CD8-positive, alpha-beta memory T cell (primary cell): ENCODE measurements at regions not wholly inside any gene's neighbourhood (a gene's known extent, or its start where the extent isn't known, plus 50 kb on each side); places are given as distances from the start of the nearest gene placed in this dataset.

Source experiments
- CTCF ChIA-PET: fragments of 350-600 bp; sonication (Branson Sonifier 250); formaldehyde crosslinking; loops from one replicate; lab custom pipeline; 2021; ENCODE audit warnings: antibody characterized with exemption; lab: Charles Lee
- POLR2A ChIA-PET: fragments of 350-600 bp; sonication (Branson Sonifier 250); formaldehyde crosslinking; loops from one replicate; lab custom pipeline; 2021; ENCODE audit warnings: antibody characterized with exemption; lab: Charles Lee
- DNase-seq, 5 donors: peaks; one replicate each; pipeline versions ENCODE4 v3.0.0 to v3.0.0-alpha.2; 2020 to 2022; ENCODE audit warnings: mixed read lengths in 1 of 5
- H3K27ac ChIP-seq: one replicate; pipeline ENCODE4 v1.7.0; 2013; ENCODE audit warnings: low read depth, mild to moderate bottlenecking, low read length, moderate library complexity
- H3K27me3 ChIP-seq: 2 replicates; pipeline ENCODE4 v1.7.0; 2013; ENCODE audit warnings: low read length, mild to moderate bottlenecking; ENCODE audit not compliant: insufficient read depth, poor library complexity, severe bottlenecking
- H3K36me3 ChIP-seq: 2 replicates; pipeline ENCODE4 v1.7.0; 2013; ENCODE audit warnings: mild to moderate bottlenecking, low read length, moderate library complexity; ENCODE audit not compliant: insufficient read depth
- H3K4me1 ChIP-seq: 2 replicates; pipeline ENCODE4 v1.7.0; 2013; ENCODE audit warnings: mild to moderate bottlenecking, low read length, moderate library complexity; ENCODE audit not compliant: insufficient read depth
- H3K4me3 ChIP-seq: 2 replicates; pipeline ENCODE4 v1.7.0; 2013; ENCODE audit warnings: mild to moderate bottlenecking, low read length
- H3K9me3 ChIP-seq: 2 replicates; pipeline ENCODE4 v1.7.0; 2013; ENCODE audit warnings: mild to moderate bottlenecking, low read length
- H3K27ac Mint-ChIP-seq, 8 donors: one replicate each; pipeline ENCODE4 v1.8.0; 2020 to 2021; ENCODE audit warnings: mixed read lengths in 8 of 8, mild to moderate bottlenecking in 6 of 8, inconsistent platforms in 3 of 8, moderate library complexity in 3 of 8
- H3K27me3 Mint-ChIP-seq, 2 donors: one replicate each; pipeline ENCODE4 v1.8.0; 2020 to 2021; ENCODE audit warnings: mixed read lengths in 2 of 2, mild to moderate bottlenecking in 1 of 2, moderate library complexity in 1 of 2
- H3K36me3 Mint-ChIP-seq, 3 donors: one replicate each; pipeline ENCODE4 v1.8.0; 2020 to 2021; ENCODE audit warnings: mixed read lengths in 3 of 3, inconsistent platforms in 1 of 3, mild to moderate bottlenecking in 1 of 3
- H3K4me1 Mint-ChIP-seq, 3 donors: one replicate each; pipeline ENCODE4 v1.8.0; 2020 to 2021; ENCODE audit warnings: mixed read lengths in 3 of 3, inconsistent platforms in 1 of 3, mild to moderate bottlenecking in 1 of 3
- H3K4me3 Mint-ChIP-seq, 7 donors: one replicate each; pipeline ENCODE4 v1.8.0; 2020 to 2021; ENCODE audit warnings: mixed read lengths in 7 of 7, mild to moderate bottlenecking in 6 of 7, moderate library complexity in 4 of 7, inconsistent platforms in 2 of 7
- H3K9me3 Mint-ChIP-seq, 5 donors: one replicate each; pipeline ENCODE4 v1.8.0; 2020 to 2022; ENCODE audit warnings: mixed read lengths in 5 of 5, mild to moderate bottlenecking in 3 of 5, moderate library complexity in 2 of 5, inconsistent platforms in 1 of 5

GRCh38 chr13:106145070-106145469 lies 390.4 kb downstream of the EFNB2 start:
- no peaks in the 10 kb centered on the region for H3K4me1 Mint-ChIP-seq
- no peak for DNase-seq
- Histone ChIP-seq H3K4me1 (no peaks in the 10 kb centered on the region), H3K9me3 (no peaks in the 10 kb centered on the region), H3K36me3 (no peaks in the 10 kb centered on the region), H3K4me3 (no peak overlapping the region), H3K27me3 (no peaks in the 10 kb centered on the region), H3K27ac (no peak overlapping the region)
- H3K27ac Mint-ChIP-seq = no peak overlapping the region
- CTCF ChIA-PET = no interaction called here
- POLR2A ChIA-PET = no interaction called here
- H3K36me3 Mint-ChIP-seq = no peaks in the 10 kb centered on the region
- H3K27me3 Mint-ChIP-seq = no peaks in the 10 kb centered on the region
- H3K9me3 Mint-ChIP-seq = peaks cover 0 to 4% (median 0%) of the 10 kb centered on the region in 5 donors
- no peak overlapping the region for H3K4me3 Mint-ChIP-seq

- Histone ChIP-seq H3K36me3 (no peaks in the 10 kb centered on the region), H3K9me3 (no peaks in the 10 kb centered on the region), H3K4me3 (no peak overlapping the region), H3K4me1 (no peaks in the 10 kb centered on the region), H3K27me3 (no peaks in the 10 kb centered on the region), H3K27ac (no peak overlapping the region)
- Mint-ChIP-seq H3K9me3 (peaks cover 0 to 4% (median 0%) of the 10 kb centered on the region in 5 donors), H3K27ac (no peak overlapping the region), H3K36me3 (no peaks in the 10 kb centered on the region), H3K4me3 (no peak overlapping the region), H3K27me3 (no peaks in the 10 kb centered on the region), H3K4me1 (no peaks in the 10 kb centered on the region)
- ChIA-PET POLR2A (no interaction called here), CTCF (no interaction called here)
- no peak for DNase-seq
These were observed 391.3 kb downstream of the EFNB2 start for GRCh38 chr13:106143930-106144709.

- no peak for DNase-seq
- Mint-ChIP-seq H3K9me3 (peaks cover 0 to 4% (median 0%) of the 10 kb centered on the region in 5 donors), H3K36me3 (no peaks in the 10 kb centered on the region), H3K27me3 (no peaks in the 10 kb centered on the region), H3K27ac (no peak overlapping the region), H3K4me1 (no peaks in the 10 kb centered on the region), H3K4me3 (no peak overlapping the region)
- ChIA-PET POLR2A (no interaction called here), CTCF (no interaction called here)
- no peak overlapping the region for H3K27ac ChIP-seq
- no peaks in the 10 kb centered on the region for H3K36me3 ChIP-seq
- H3K4me3 ChIP-seq = no peak overlapping the region
- H3K9me3 ChIP-seq = no peaks in the 10 kb centered on the region
- no peaks in the 10 kb centered on the region for H3K27me3 ChIP-seq
- H3K4me1 ChIP-seq = no peaks in the 10 kb centered on the region
These were observed 392.1 kb downstream of the EFNB2 start for GRCh38 chr13:106143392-106143791.

GRCh38 chr13:106140476-106140875 lies 395.0 kb downstream of the EFNB2 start:
- Histone ChIP-seq H3K9me3 (no peaks in the 10 kb centered on the region), H3K4me3 (no peak overlapping the region), H3K4me1 (no peaks in the 10 kb centered on the region), H3K36me3 (no peaks in the 10 kb centered on the region), H3K27ac (no peak overlapping the region), H3K27me3 (no peaks in the 10 kb centered on the region)
- Mint-ChIP-seq H3K27me3 (no peaks in the 10 kb centered on the region), H3K9me3 (peaks cover 0 to 2% (median 0%) of the 10 kb centered on the region in 5 donors), H3K36me3 (no peaks in the 10 kb centered on the region), H3K27ac (no peak overlapping the region), H3K4me3 (no peak overlapping the region), H3K4me1 (no peaks in the 10 kb centered on the region)
- ChIA-PET POLR2A (no interaction called here), CTCF (no interaction called here)
- no peak for DNase-seq

GRCh38 chr13:106139942-106140341 lies 395.5 kb downstream of the EFNB2 start:
- Histone ChIP-seq H3K27me3 (no peaks in the 10 kb centered on the region), H3K36me3 (no peaks in the 10 kb centered on the region), H3K4me3 (no peak overlapping the region), H3K4me1 (no peaks in the 10 kb centered on the region), H3K27ac (no peak overlapping the region), H3K9me3 (no peaks in the 10 kb centered on the region)
- Mint-ChIP-seq H3K4me3 (no peak overlapping the region), H3K4me1 (no peaks in the 10 kb centered on the region), H3K27me3 (no peaks in the 10 kb centered on the region), H3K9me3 (no peaks in the 10 kb centered on the region), H3K27ac (no peak overlapping the region), H3K36me3 (no peaks in the 10 kb centered on the region)
- DNase-seq = no peak
- ChIA-PET POLR2A (no interaction called here), CTCF (no interaction called here)

- H3K9me3 Mint-ChIP-seq = no peaks in the 10 kb centered on the region
These were observed 396.1 kb downstream of the EFNB2 start for GRCh38 chr13:106139377-106139776.

GRCh38 chr13:106138620-106139019 lies 396.8 kb downstream of the EFNB2 start:
- POLR2A ChIA-PET = no interaction called here
- Histone ChIP-seq H3K36me3 (no peaks in the 10 kb centered on the region), H3K27ac (no peak overlapping the region), H3K4me3 (no peak overlapping the region), H3K27me3 (no peaks in the 10 kb centered on the region), H3K9me3 (no peaks in the 10 kb centered on the region), H3K4me1 (no peaks in the 10 kb centered on the region)
- DNase-seq = no peak
- Mint-ChIP-seq H3K27me3 (no peaks in the 10 kb centered on the region), H3K27ac (no peak overlapping the region), H3K4me3 (no peak overlapping the region), H3K4me1 (no peaks in the 10 kb centered on the region), H3K36me3 (no peaks in the 10 kb centered on the region), H3K9me3 (no peaks in the 10 kb centered on the region)
- CTCF ChIA-PET = no interaction called here

More at GRCh38 chr13:106139377-106139776, 396.1 kb downstream of the EFNB2 start:
- Histone ChIP-seq H3K4me1 (no peaks in the 10 kb centered on the region), H3K9me3 (no peaks in the 10 kb centered on the region), H3K36me3 (no peaks in the 10 kb centered on the region), H3K4me3 (no peak overlapping the region), H3K27me3 (no peaks in the 10 kb centered on the region), H3K27ac (no peak overlapping the region)
- DNase-seq = no peak
- no peaks in the 10 kb centered on the region for H3K27me3 Mint-ChIP-seq
- no peaks in the 10 kb centered on the region for H3K36me3 Mint-ChIP-seq
- POLR2A ChIA-PET = no interaction called here
- no peak overlapping the region for H3K4me3 Mint-ChIP-seq
- CTCF ChIA-PET = no interaction called here
- no peak overlapping the region for H3K27ac Mint-ChIP-seq
- H3K4me1 Mint-ChIP-seq = no peaks in the 10 kb centered on the region

GRCh38 chr13:106133025-106133424 lies 402.4 kb downstream of the EFNB2 start:
- POLR2A ChIA-PET = no interaction called here
- Histone ChIP-seq H3K27me3 (no peaks in the 10 kb centered on the region), H3K4me1 (no peaks in the 10 kb centered on the region), H3K9me3 (no peaks in the 10 kb centered on the region), H3K36me3 (no peaks in the 10 kb centered on the region), H3K27ac (no peak overlapping the region), H3K4me3 (no peak overlapping the region)
- Mint-ChIP-seq H3K36me3 (no peaks in the 10 kb centered on the region), H3K27me3 (no peaks in the 10 kb centered on the region), H3K9me3 (peaks cover 0 to 5% (median 1%) of the 10 kb centered on the region in 5 donors), H3K4me3 (no peak overlapping the region), H3K4me1 (no peaks in the 10 kb centered on the region), H3K27ac (no peak overlapping the region)
- CTCF ChIA-PET = no interaction called here
- no peak for DNase-seq
